ENCODE measurements at regions not wholly inside any gene's neighbourhood (a gene's known extent, or its start where the extent isn't known, plus 50 kb on each side); places are given as distances from the start of the nearest gene placed in this dataset.

DNA sequence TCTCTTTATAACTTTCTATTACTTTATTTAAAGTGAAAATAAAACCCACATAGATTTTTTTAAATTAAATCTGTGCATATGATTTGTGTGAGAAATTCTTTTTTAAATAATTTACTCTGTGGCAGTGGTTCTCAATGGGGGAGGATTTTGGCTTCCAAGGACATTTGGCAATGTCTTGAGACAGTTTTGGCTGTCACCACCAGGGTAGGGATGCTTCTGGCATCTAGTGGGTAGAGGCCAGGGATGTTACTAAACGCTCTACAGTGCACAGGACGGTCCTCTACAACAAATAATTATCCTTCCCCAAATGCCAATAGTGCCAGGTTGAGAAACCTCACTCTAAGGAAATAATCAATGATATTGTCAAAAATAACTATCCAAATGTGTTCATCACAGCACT is 177.9 kb upstream of the CCNG1 start:
- TF ChIP-seq POLR2A (IDR thresholded peaks at IDR 0.05): no peak
- no peak for TF ChIP-seq CTCF (IDR thresholded peaks at IDR 0.05)
- no peak for TF ChIP-seq POLR2AphosphoS5 (IDR thresholded peaks at IDR 0.05)

Measured in breast epithelium (tissue), 3 donors.